ENCODE measurements at regions not wholly inside any gene's neighbourhood (a gene's known extent, or its start where the extent isn't known, plus 50 kb on each side); places are given as distances from the start of the nearest gene placed in this dataset.

DNA sequence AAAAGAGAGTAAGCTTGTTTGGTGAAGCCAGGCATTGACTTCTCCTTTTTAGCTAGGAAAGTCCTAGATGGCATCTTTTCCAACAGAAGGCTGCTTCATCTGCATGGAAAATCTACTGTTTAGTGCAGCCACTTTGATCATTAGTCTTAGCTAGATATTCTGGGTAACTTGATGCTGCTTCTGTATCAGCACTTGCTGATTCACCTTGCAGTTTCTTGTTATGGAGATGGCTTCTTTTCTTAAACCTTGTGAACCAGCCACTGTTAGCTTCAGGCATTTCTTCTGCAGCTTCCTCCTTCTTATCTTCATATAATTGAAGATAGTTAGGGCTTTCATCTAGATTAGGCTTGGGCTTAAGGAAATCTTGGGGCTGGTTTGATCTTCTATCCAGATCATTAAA lies 639.7 kb downstream of the TDRD15 start:
- TF ChIP-seq POLR2AphosphoS5 (IDR thresholded peaks at IDR 0.05; ENCODE audit: borderline replicate concordance, low read depth, low read length) (no peak), EZH2 (IDR thresholded peaks at IDR 0.05) (no peak), FOXP2 (optimal IDR thresholded peaks at IDR 0.05; ENCODE audit: control extremely low read depth, extremely low read length, insufficient read depth) (no peak)

All from SK-N-MC (cell line).